Activated T-helper 1 cell treated with anti-CD3 and anti-CD28 coated beads, Interleukin-12 subunit alpha, Interleukin-12 subunit beta, Interleukin-2, Interleukin-4 antibody, amounts not matched to agents 30 ng/mL and 10 ng/mL and 1 ng/mL, durations not matched to agents 14 hours and 24 hours and 36 hours (primary cell): ENCODE measurements at regions not wholly inside any gene's neighbourhood (a gene's known extent, or its start where the extent isn't known, plus 50 kb on each side); places are given as distances from the start of the nearest gene placed in this dataset.

Source experiments
- DNase-seq: peaks from one replicate; pipeline ENCODE4 v3.0.0; 2021; ENCODE audit warnings: low spot score
- H3K27ac Mint-ChIP-seq: one replicate; pipeline ENCODE4 v1.8.0; 2021; ENCODE audit warnings: mild to moderate bottlenecking, mixed read lengths
- H3K27me3 Mint-ChIP-seq: one replicate; pipeline ENCODE4 v1.8.0; 2022; ENCODE audit warnings: mild to moderate bottlenecking, moderate library complexity, mixed read lengths; ENCODE audit not compliant: insufficient read depth
- H3K36me3 Mint-ChIP-seq: one replicate; pipeline ENCODE4 v1.8.0; 2021; ENCODE audit warnings: low read depth, mixed read lengths
- H3K4me1 Mint-ChIP-seq: one replicate; pipeline ENCODE4 v1.8.0; 2021; ENCODE audit warnings: low read depth, mixed read lengths
- H3K4me3 Mint-ChIP-seq: one replicate; pipeline ENCODE4 v1.8.0; 2021; ENCODE audit warnings: mild to moderate bottlenecking, moderate library complexity, mixed read lengths
- H3K9me3 Mint-ChIP-seq: one replicate; pipeline ENCODE4 v1.8.0; 2021; ENCODE audit warnings: mixed read lengths
- intact Hi-C: fragments of 100-400 bp; cut with micrococcal nuclease; formaldehyde crosslinking; loops from one replicate; pipeline ENCODE4 v1.15.1; 2024

DNA sequence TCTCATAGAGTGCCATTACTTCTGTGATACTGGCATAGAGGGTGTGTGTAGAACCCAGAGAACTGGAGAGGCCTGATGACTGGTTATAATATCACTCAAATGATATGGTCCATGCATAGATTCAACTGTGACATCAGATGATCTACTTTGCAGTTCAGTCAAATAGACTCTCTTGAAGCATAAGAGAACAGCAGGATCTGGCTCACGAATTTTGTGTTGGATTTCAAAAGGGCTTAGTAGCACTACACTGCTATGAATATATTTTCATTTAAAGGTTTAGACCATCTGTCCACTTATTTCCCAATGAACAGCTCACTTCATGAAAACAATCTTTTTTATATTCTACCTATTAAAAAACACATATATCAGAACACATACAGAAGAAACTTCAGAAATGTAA is 119.7 kb downstream of the KIF2B start:
- H3K9me3 Mint-ChIP-seq: peaks cover 13% of the 10 kb centered on the region
- DNase-seq: no peak
- no peaks in the 10 kb centered on the region for H3K36me3 Mint-ChIP-seq
- no peaks in the 10 kb centered on the region for H3K4me1 Mint-ChIP-seq
- no peaks in the 10 kb centered on the region for H3K27me3 Mint-ChIP-seq
- H3K4me3 Mint-ChIP-seq: no peak overlapping the region
- H3K27ac Mint-ChIP-seq: no peak overlapping the region
- intact Hi-C loops: no loop called here

DNA sequence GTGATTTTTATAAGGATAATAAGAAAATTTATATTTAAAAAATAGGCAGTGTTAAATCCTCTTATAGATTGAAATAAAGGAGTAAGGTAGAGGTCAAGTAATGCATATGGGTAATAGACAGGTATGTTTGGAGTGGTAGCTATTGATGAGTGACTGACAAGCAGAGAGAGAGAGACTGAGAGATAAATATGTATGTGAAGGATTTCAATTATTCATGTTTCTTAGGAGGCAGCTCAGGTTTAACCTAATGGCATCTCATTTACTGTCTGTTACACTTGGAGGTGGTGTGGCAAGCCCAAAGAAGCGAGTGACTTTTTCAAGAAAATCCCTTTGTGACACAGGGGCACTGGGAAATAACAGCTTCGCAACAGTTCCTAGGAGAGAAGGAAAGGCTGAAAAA is 120.2 kb downstream of the KIF2B start:
- H3K27ac Mint-ChIP-seq: no peak overlapping the region
- intact Hi-C loops: no loop called here
- no peak overlapping the region for H3K4me3 Mint-ChIP-seq
- no peak for DNase-seq
- no peaks in the 10 kb centered on the region for H3K27me3 Mint-ChIP-seq
- H3K36me3 Mint-ChIP-seq: no peaks in the 10 kb centered on the region
- H3K9me3 Mint-ChIP-seq: peaks cover 13% of the 10 kb centered on the region
- H3K4me1 Mint-ChIP-seq: no peaks in the 10 kb centered on the region

GRCh38 chr17:53948323-53948722 is 125.6 kb downstream of the KIF2B start:
- Mint-ChIP-seq H3K36me3 (no peaks in the 10 kb centered on the region), H3K4me1 (no peaks in the 10 kb centered on the region), H3K4me3 (no peak overlapping the region), H3K9me3 (peaks cover 23% of the 10 kb centered on the region), H3K27me3 (no peaks in the 10 kb centered on the region), H3K27ac (no peak overlapping the region)
- no peak for DNase-seq
- intact Hi-C loops: no loop called here

DNA sequence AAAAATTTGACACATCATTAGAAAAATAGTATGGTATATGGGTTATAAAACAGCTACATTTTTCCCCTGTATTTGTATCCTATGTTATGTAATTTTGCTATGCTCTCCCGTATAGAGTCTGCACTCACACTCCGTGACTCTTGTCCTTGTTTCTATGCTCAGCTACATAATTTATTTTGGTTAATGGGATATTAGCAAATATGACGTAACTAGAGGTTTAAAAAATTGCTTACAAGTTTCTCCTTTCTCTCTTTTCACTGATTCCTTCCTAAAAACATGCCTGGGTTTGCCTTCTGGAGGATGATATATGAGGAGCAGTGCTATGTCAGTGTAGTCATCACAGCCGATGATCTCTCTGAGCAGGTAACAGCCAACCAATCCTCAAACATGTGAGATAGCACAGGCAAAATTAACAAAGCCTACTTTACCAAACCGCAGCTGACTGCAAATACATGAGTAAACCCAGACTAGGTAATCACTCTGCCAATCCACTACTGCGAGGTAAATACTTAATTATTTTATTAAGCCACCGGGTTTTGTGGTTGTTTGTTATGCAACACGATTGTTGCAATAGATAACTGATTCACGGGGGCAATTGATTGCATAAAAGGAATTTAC is 126.9 kb downstream of the KIF2B start:
- H3K4me1 Mint-ChIP-seq: no peaks in the 10 kb centered on the region

GRCh38 chr17:53950207-53950857 is 127.6 kb downstream of the KIF2B start:
- intact Hi-C loops: no loop called here
- Mint-ChIP-seq H3K9me3 (peaks cover 36% of the 10 kb centered on the region), H3K27ac (no peak overlapping the region), H3K27me3 (no peaks in the 10 kb centered on the region), H3K4me3 (no peak overlapping the region), H3K4me1 (no peaks in the 10 kb centered on the region), H3K36me3 (no peaks in the 10 kb centered on the region)
- DNase-seq: no peak

More for the DNA sequence above, 126.9 kb downstream of the KIF2B start:
- no peak overlapping the region for H3K4me3 Mint-ChIP-seq
- H3K27ac Mint-ChIP-seq: no peak overlapping the region
- no peaks in the 10 kb centered on the region for H3K27me3 Mint-ChIP-seq
- intact Hi-C loops: no loop called here
- H3K9me3 Mint-ChIP-seq: peaks cover 35% of the 10 kb centered on the region
- no peak for DNase-seq
- no peaks in the 10 kb centered on the region for H3K36me3 Mint-ChIP-seq

DNA sequence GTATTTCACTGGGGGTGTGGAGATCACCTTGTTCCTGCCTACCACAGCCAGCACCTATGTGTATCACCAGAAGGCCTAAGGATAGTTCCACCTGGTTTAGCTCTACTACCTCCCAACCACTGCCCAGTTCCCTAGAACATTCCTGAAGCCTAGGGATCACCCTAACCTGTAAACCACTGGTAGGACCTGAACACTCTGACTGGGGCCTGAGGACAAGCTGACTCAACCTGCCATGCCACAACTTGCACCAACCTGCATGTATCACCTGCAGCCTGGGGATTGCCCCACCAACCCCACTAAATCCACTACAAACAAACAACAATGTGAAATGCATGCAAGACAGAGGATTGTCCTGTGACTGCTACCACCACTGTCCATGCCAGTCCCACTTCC is 128.1 kb downstream of the KIF2B start:
- H3K4me3 Mint-ChIP-seq: no peak overlapping the region
- no peak for DNase-seq
- intact Hi-C loops: no loop called here
- no peak overlapping the region for H3K27ac Mint-ChIP-seq
- H3K9me3 Mint-ChIP-seq: peaks cover 39% of the 10 kb centered on the region
- H3K36me3 Mint-ChIP-seq: no peaks in the 10 kb centered on the region
- H3K27me3 Mint-ChIP-seq: no peaks in the 10 kb centered on the region
- no peaks in the 10 kb centered on the region for H3K4me1 Mint-ChIP-seq

DNA sequence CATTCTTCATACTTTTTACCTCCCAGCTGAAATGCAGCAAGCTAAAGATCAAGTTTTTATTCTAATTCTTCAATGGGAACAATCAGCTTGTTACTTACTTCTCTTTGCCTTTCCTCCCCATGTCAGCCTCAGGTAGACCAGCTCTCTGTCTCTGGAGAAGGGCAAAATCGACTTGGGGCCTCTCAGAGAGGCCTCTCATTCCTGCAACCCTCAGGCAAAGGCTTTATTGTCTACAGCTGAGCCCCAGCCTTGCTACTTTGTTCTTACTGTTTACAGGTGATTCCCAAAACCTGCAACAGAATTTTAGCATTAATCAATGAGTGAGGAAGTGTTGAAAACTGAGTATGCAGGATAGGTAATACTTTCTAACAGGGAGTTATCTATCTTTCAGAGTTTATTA is 148.6 kb downstream of the KIF2B start:
- Mint-ChIP-seq H3K4me1 (no peaks in the 10 kb centered on the region), H3K9me3 (peaks cover 15% of the 10 kb centered on the region), H3K27me3 (no peaks in the 10 kb centered on the region), H3K4me3 (no peak overlapping the region), H3K36me3 (no peaks in the 10 kb centered on the region), H3K27ac (no peak overlapping the region)
- intact Hi-C loops: loop anchor here (10.0 kb wide), 1 partner anchor 57 kb away; no protein-coding TSS in a partner anchor
- no peak for DNase-seq

DNA sequence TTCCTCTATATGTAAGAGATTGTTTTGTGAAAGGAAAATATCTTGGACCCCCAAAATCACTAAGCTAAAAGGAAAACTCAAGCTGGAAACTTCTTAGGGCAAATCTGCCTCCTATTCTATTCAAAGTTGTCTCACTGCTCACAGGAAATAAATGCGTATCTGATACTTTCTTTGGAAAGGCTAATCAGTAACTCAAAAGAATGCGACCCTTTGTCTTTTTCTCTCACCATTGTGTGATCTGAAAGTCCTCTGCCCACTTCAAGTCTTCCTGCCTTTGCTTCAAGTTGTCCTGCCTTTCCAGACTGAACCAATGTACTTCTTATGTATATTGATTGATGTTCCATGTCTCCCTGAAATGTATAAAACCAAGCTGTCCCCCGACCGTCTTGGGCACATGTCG is 157.3 kb downstream of the KIF2B start:
- no peaks in the 10 kb centered on the region for H3K36me3 Mint-ChIP-seq
- no peak overlapping the region for H3K4me3 Mint-ChIP-seq
- no peaks in the 10 kb centered on the region for H3K4me1 Mint-ChIP-seq
- no peak overlapping the region for H3K27ac Mint-ChIP-seq
- no peak for DNase-seq
- peaks cover 15% of the 10 kb centered on the region for H3K9me3 Mint-ChIP-seq
- no peaks in the 10 kb centered on the region for H3K27me3 Mint-ChIP-seq
- intact Hi-C loops: loop anchor here (10.0 kb wide), 1 partner anchor 65 kb away; no protein-coding TSS in a partner anchor

DNA sequence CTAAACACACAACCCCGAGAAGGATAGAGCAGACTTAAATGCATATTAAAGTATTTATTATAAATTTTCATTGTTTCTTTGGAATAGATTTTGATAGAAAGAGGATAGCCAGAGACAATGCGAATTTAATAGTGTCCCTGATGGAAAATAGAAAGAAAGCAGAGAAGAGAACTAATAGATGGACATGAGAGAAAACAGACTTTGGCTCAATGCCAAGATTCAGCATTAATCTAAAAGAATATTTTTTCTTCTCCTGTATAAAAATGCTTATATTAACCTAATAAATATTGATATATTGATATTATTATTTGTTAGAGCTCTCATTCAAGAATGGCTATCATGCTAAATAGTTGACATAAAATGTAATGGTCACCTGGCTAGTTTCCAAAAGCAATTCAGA is 173.4 kb downstream of the KIF2B start:
- intact Hi-C loops: no loop called here

GRCh38 chr17:53996890-53997289 is 174.2 kb downstream of the KIF2B start:
- Mint-ChIP-seq H3K4me1 (no peaks in the 10 kb centered on the region), H3K4me3 (no peak overlapping the region), H3K27ac (no peak overlapping the region), H3K36me3 (no peaks in the 10 kb centered on the region), H3K27me3 (no peaks in the 10 kb centered on the region), H3K9me3 (peaks cover 12% of the 10 kb centered on the region)
- DNase-seq: no peak
- intact Hi-C loops: no loop called here

More for the DNA sequence above, 173.4 kb downstream of the KIF2B start:
- DNase-seq: no peak
- Mint-ChIP-seq H3K27me3 (no peaks in the 10 kb centered on the region), H3K4me3 (no peak overlapping the region), H3K9me3 (peaks cover 8% of the 10 kb centered on the region), H3K4me1 (no peaks in the 10 kb centered on the region), H3K36me3 (no peaks in the 10 kb centered on the region), H3K27ac (no peak overlapping the region)

- DNase-seq: no peak
- H3K9me3 Mint-ChIP-seq: peaks cover 8% of the 10 kb centered on the region
- H3K36me3 Mint-ChIP-seq: no peaks in the 10 kb centered on the region
- no peaks in the 10 kb centered on the region for H3K4me1 Mint-ChIP-seq
- H3K27me3 Mint-ChIP-seq: no peaks in the 10 kb centered on the region
- H3K27ac Mint-ChIP-seq: no peak overlapping the region
- H3K4me3 Mint-ChIP-seq: no peak overlapping the region
- intact Hi-C loops: no loop called here
These were observed 185.1 kb downstream of the KIF2B start for GRCh38 chr17:54007855-54008254.

GRCh38 chr17:54009502-54009901 is 186.8 kb downstream of the KIF2B start:
- Mint-ChIP-seq H3K4me1 (no peaks in the 10 kb centered on the region), H3K9me3 (peaks cover 16% of the 10 kb centered on the region), H3K4me3 (no peak overlapping the region), H3K27me3 (no peaks in the 10 kb centered on the region), H3K27ac (no peak overlapping the region), H3K36me3 (no peaks in the 10 kb centered on the region)
- intact Hi-C loops: no loop called here
- no peak for DNase-seq

- intact Hi-C loops: no loop called here
These were observed 190.3 kb downstream of the KIF2B start for GRCh38 chr17:54013072-54013471.

More at GRCh38 chr17:54013072-54013471, 190.3 kb downstream of the KIF2B start:
- Mint-ChIP-seq H3K27ac (no peak overlapping the region), H3K9me3 (peaks cover 26% of the 10 kb centered on the region), H3K36me3 (no peaks in the 10 kb centered on the region), H3K4me1 (no peaks in the 10 kb centered on the region), H3K4me3 (no peak overlapping the region), H3K27me3 (no peaks in the 10 kb centered on the region)
- DNase-seq: no peak
